Fibroblast of mammary gland (primary cell): ENCODE measurements at regions not wholly inside any gene's neighbourhood (a gene's known extent, or its start where the extent isn't known, plus 50 kb on each side); places are given as distances from the start of the nearest gene placed in this dataset.

ENCODE experiments used
- DNase-seq: peaks from one replicate; pipeline ENCODE4 v3.0.0-alpha.2; 2010; ENCODE audit warnings: low read depth
- H3K4me3 ChIP-seq: 2 replicates; pipeline ENCODE4 v1.5.1; 2011; ENCODE audit warnings: low read depth, mild to moderate bottlenecking, low read length, moderate library complexity; ENCODE audit not compliant: control insufficient read depth
- TF ChIP-seq, protein P1 (sequence below): conservative IDR thresholded peaks from 2 replicates; pipeline ENCODE4 v1.5.1; 2011; ENCODE audit warnings: low read depth, low read length, inconsistent platforms; ENCODE audit not compliant: control insufficient read depth, insufficient read depth

GRCh38 chr21:35268817-35269216, 219.7 kb upstream of the RUNX1 start:
- TF ChIP-seq, protein P1, sequence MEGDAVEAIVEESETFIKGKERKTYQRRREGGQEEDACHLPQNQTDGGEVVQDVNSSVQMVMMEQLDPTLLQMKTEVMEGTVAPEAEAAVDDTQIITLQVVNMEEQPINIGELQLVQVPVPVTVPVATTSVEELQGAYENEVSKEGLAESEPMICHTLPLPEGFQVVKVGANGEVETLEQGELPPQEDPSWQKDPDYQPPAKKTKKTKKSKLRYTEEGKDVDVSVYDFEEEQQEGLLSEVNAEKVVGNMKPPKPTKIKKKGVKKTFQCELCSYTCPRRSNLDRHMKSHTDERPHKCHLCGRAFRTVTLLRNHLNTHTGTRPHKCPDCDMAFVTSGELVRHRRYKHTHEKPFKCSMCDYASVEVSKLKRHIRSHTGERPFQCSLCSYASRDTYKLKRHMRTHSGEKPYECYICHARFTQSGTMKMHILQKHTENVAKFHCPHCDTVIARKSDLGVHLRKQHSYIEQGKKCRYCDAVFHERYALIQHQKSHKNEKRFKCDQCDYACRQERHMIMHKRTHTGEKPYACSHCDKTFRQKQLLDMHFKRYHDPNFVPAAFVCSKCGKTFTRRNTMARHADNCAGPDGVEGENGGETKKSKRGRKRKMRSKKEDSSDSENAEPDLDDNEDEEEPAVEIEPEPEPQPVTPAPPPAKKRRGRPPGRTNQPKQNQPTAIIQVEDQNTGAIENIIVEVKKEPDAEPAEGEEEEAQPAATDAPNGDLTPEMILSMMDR, result no peak
- no peak overlapping the region for H3K4me3 ChIP-seq
- no peak for DNase-seq

GRCh38 chr21:35268261-35268660, 219.2 kb upstream of the RUNX1 start:
- TF ChIP-seq, protein P1, result no peak
- DNase-seq, result no peak
- H3K4me3 ChIP-seq, result no peak overlapping the region

- H3K4me3 ChIP-seq, result no peak overlapping the region
- no peak for DNase-seq
- TF ChIP-seq, protein P1, result no peak
Observed at GRCh38 chr21:35266546-35266945, 217.4 kb upstream of the RUNX1 start.

DNA sequence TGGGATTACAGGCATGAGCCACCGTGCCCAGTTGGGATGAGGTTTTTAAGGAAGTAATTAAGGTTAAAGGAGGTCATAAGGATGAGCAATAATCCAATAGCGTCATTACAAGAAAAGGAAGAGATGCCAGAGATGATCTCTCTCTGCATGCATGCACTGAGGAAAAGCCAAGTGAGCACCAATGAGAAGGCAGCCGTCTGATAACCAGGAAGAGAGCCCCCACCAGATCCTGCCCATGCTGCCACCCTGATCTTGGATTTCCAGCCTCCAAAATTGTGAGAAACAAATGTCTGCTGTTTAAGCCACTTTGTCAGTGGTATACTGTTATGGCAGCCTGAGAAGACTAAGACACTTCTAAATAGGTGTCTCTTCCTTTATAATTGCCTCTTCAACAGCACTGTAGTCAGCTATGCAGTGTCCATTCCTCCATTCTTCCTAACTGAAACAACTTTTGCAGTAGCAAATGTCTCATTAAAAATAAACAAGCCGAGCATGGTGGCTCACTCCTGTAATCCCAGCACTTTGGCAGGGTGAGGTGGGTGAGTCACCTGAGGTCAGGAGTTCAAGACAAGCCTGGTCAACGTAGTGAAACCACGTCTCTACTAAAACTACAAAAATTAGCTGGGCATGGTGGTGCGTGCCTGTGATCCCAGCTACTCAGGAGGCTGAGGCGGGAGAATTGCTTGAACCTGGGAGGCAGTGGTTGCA, 216.2 kb upstream of the RUNX1 start:
- H3K4me3 ChIP-seq, result no peak overlapping the region
- TF ChIP-seq, protein P1, result no peak
- peak; percentile 93 for DNase-seq

- TF ChIP-seq, protein P1, result no peak
- DNase-seq, result no peak
Observed at GRCh38 chr21:35259457-35259856, 210.4 kb upstream of the RUNX1 start.

GRCh38 chr21:35258521-35258920, 209.4 kb upstream of the RUNX1 start:
- TF ChIP-seq, protein P1, result no peak
- no peak for DNase-seq
- H3K4me3 ChIP-seq, result no peak overlapping the region

More at GRCh38 chr21:35259457-35259856, 210.4 kb upstream of the RUNX1 start:
- no peak overlapping the region for H3K4me3 ChIP-seq
